ENCODE measurements at regions not wholly inside any gene's neighbourhood (a gene's known extent, or its start where the extent isn't known, plus 50 kb on each side); places are given as distances from the start of the nearest gene placed in this dataset.

GRCh38 chr6:133671376-133671775 lies 217.5 kb upstream of the TCF21 start:
- 0% methylated on average over 1 of the region's 1 CpG for whole genome bisulfite sequencing (ENCODE audit: low lambda C conversion rate)
- intact Hi-C loops (cut with micrococcal nuclease; ENCODE audit: unreplicated experiment): no loop called here
- in situ Hi-C loops (cut with HindIII; ENCODE audit: extremely low pct_ligation_motif_present, low pct_unique_long_range_greater_than_20kb): no loop called here
- Histone ChIP-seq H3K36me3 (replicated peaks in 1 of 2; ENCODE audit: control insufficient read depth in 1 of 2, insufficient read depth in 2 of 2, low read length in 2 of 2) (no peaks in the 10 kb centered on the region), H3K9ac (ENCODE audit: insufficient read depth, low read depth, low read length) (no peak overlapping the region), H3K9me3 (ENCODE audit: low read length) (no peaks in the 10 kb centered on the region), H3K27me3 (ENCODE audit: control insufficient read depth in 1 of 2, insufficient read depth in 2 of 2, low read length in 2 of 2) (no peaks in the 10 kb centered on the region; a peak in 1 of 5 replicates), H3K79me2 (ENCODE audit: insufficient read depth, low read length) (no peaks in the 10 kb centered on the region), H3K4me3 (replicated peaks in 1 of 3; ENCODE audit: insufficient read depth in 1 of 3, low read depth in 2 of 3, low read length in 3 of 3) (no peak overlapping the region), H3K4me1 (ENCODE audit: insufficient read depth, low read length) (no peaks in the 10 kb centered on the region), H4K20me1 (ENCODE audit: insufficient read depth, low read length) (no peaks in the 10 kb centered on the region), H3K27ac (ENCODE audit: extremely low read length, insufficient read depth, low read length) (no peak overlapping the region), H3K4me2 (ENCODE audit: low read depth, low read length) (no peak overlapping the region), H2AFZ (ENCODE audit: low read length) (no peak overlapping the region)
- ATAC-seq: no peak
- DNase-seq (ENCODE audit: low spot score): no peak
- no TSS peak for BruUV-seq (replicated peaks)
- TF ChIP-seq ZXDC (CRISPR knock-in tag; IDR thresholded peaks at IDR 0.05): no peak
- TF ChIP-seq GABPB1 (CRISPR knock-in tag; IDR thresholded peaks at IDR 0.05): no peak
- TF ChIP-seq TRAFD1 (CRISPR knock-in tag; IDR thresholded peaks at IDR 0.05; ENCODE audit: borderline replicate concordance): no peak
- no peak for TF ChIP-seq PREB (CRISPR knock-in tag; IDR thresholded peaks at IDR 0.05)
- TF ChIP-seq SRF (IDR thresholded peaks at IDR 0.05; ENCODE audit: low read depth, low read length): no peak
- TF ChIP-seq ZNF850 (CRISPR knock-in tag; conservative IDR thresholded peaks at IDR 0.05): no peak
- TF ChIP-seq BCL3 (CRISPR knock-in tag; IDR thresholded peaks at IDR 0.05): no peak
- no peak for TF ChIP-seq KLF11 (CRISPR knock-in tag; IDR thresholded peaks at IDR 0.05)
- no peak for TF ChIP-seq FOXK1 (CRISPR knock-in tag; IDR thresholded peaks at IDR 0.05; ENCODE audit: borderline replicate concordance, low read depth)
- TF ChIP-seq ZNF431 (CRISPR knock-in tag; IDR thresholded peaks at IDR 0.05; ENCODE audit: borderline replicate concordance, low read depth): no peak
- no peak for TF ChIP-seq RCOR2 (CRISPR knock-in tag; IDR thresholded peaks at IDR 0.05)
- no peak for TF ChIP-seq SAFB2 (CRISPR knock-in tag; IDR thresholded peaks at IDR 0.05; ENCODE audit: borderline replicate concordance, low read depth)
- no peak for TF ChIP-seq NFATC3 (CRISPR knock-in tag; IDR thresholded peaks at IDR 0.05)
- TF ChIP-seq NR3C1 (CRISPR knock-in tag; IDR thresholded peaks at IDR 0.05): no peak
- TF ChIP-seq MED8 (CRISPR knock-in tag; IDR thresholded peaks at IDR 0.05; ENCODE audit: insufficient replicate concordance): no peak
- POLR2A ChIA-PET: no interaction called here
- CTCF ChIA-PET (ENCODE audit: low intra/inter-chr PET ratio, low total read pairs): no interaction called here
- FAIRE-seq: no peak
